IMR-90 (cell line): ENCODE measurements at regions not wholly inside any gene's neighbourhood (a gene's known extent, or its start where the extent isn't known, plus 50 kb on each side); places are given as distances from the start of the nearest gene placed in this dataset.

ENCODE experiments used
- ATAC-seq: fragments of 200-7000 bp; cut with Tn5 transposase; 2 replicates; pipeline ENCODE4 v1.9.1; 2020; ENCODE audit warnings: low read depth, mild to moderate bottlenecking, moderate library complexity
- BruUV-seq: library from RNA; stranded (reverse); fragments of 400-500 nt; replicated peaks from 2 replicates; lab custom pipeline; 2021; lab: Mats Ljungman, UMichigan
- CTCF ChIA-PET: fragments of 300-600 bp; formaldehyde crosslinking; extraction: SDS; loops from one replicate; lab custom pipeline; 2021; ENCODE audit warnings: antibody characterized with exemption; lab: Yijun Ruan, JAX
- POLR2A ChIA-PET: fragments of 300-600 bp; sonication (Branson Sonifier 250); formaldehyde crosslinking; loops from one replicate; lab custom pipeline; 2022; ENCODE audit warnings: antibody characterized with exemption; ENCODE audit not compliant: unreplicated experiment; lab: Charles Lee
- DNase-seq: peaks from one replicate; pipeline ENCODE4 v3.0.0; 2013
- H2AFZ ChIP-seq: replicated peaks from 2 replicates; pipeline ENCODE3; 2013; ENCODE audit warnings: low read length, mild to moderate bottlenecking; ENCODE audit not compliant: poor library complexity
- H2AK5ac ChIP-seq: 2 replicates; pipeline ENCODE4 v1.6.1; 2013; ENCODE audit warnings: low read depth, low read length, inconsistent platforms
- H2AK9ac ChIP-seq: replicated peaks from 2 replicates; pipeline ENCODE3; 2013; ENCODE audit warnings: mild to moderate bottlenecking, low read depth, low read length, moderate library complexity; ENCODE audit not compliant: poor library complexity
- H2BK120ac ChIP-seq: 2 replicates; pipeline ENCODE4 v1.6.1; 2013; ENCODE audit warnings: low read depth, low read length, inconsistent platforms
- H2BK15ac ChIP-seq: 3 replicates; pipeline ENCODE4 v1.6.1; 2013; ENCODE audit warnings: low read depth, low read length, inconsistent platforms
- H2BK20ac ChIP-seq: 2 replicates; pipeline ENCODE4 v1.6.1; 2013; ENCODE audit warnings: low read depth, mild to moderate bottlenecking, inconsistent platforms, low read length, moderate library complexity
- H2BK5ac ChIP-seq: 2 replicates; pipeline ENCODE4 v1.6.1; 2013; ENCODE audit warnings: mild to moderate bottlenecking, low read depth, low read length, inconsistent platforms; ENCODE audit not compliant: poor library complexity, severe bottlenecking
- H3K14ac ChIP-seq: replicated peaks from 2 replicates; pipeline ENCODE4 v1.6.1; 2013; ENCODE audit warnings: low read depth, low read length, inconsistent platforms
- H3K18ac ChIP-seq: 2 replicates; pipeline ENCODE4 v1.6.1; 2013; ENCODE audit warnings: low read depth, low read length, control low read depth
- H3K23ac ChIP-seq: 2 replicates; pipeline ENCODE4 v1.6.1; 2013; ENCODE audit warnings: low read depth, low read length, inconsistent platforms
- H3K27ac ChIP-seq: 2 replicates; pipeline ENCODE4 v1.5.1; 2013; ENCODE audit warnings: mild to moderate bottlenecking, control low read depth, low read length; ENCODE audit not compliant: insufficient read depth
- H3K27me3 ChIP-seq: 2 replicates; pipeline ENCODE4 v1.6.1; 2013; ENCODE audit warnings: low read length; ENCODE audit not compliant: control insufficient read depth, insufficient read depth
- H3K36me3 ChIP-seq: 2 replicates; pipeline ENCODE4 v1.6.1; 2013; ENCODE audit warnings: low read length, mixed read lengths; ENCODE audit not compliant: control insufficient read depth, insufficient read depth
- H3K4ac ChIP-seq: 2 replicates; pipeline ENCODE4 v1.6.1; 2013; ENCODE audit warnings: low read depth, low read length, inconsistent platforms
- H3K4me1 ChIP-seq: 2 replicates; pipeline ENCODE4 v1.6.1; 2013; ENCODE audit warnings: low read length, mixed read lengths; ENCODE audit not compliant: control insufficient read depth, insufficient read depth
- H3K4me2 ChIP-seq: 2 replicates; pipeline ENCODE4 v1.6.1; 2013; ENCODE audit warnings: low read depth, mild to moderate bottlenecking, control low read depth, low read length, moderate library complexity
- H3K4me3 ChIP-seq: 2 replicates; pipeline ENCODE4 v1.5.1; 2013; ENCODE audit warnings: low read depth, mild to moderate bottlenecking, control low read depth, low read length, moderate library complexity; ENCODE audit not compliant: insufficient read depth
- H3K56ac ChIP-seq: 2 replicates; pipeline ENCODE4 v1.6.1; 2013; ENCODE audit warnings: low read length, inconsistent platforms; ENCODE audit not compliant: insufficient read depth; ENCODE audit errors: extremely low read depth
- H3K79me1 ChIP-seq, 2 experiments: 2 replicates each; pipeline ENCODE4 v1.6.1; 2013; ENCODE audit warnings: low read length in 2 of 2, inconsistent platforms in 1 of 2, low read depth in 1 of 2
- H3K9ac ChIP-seq: 2 replicates; pipeline ENCODE4 v1.6.1; 2013; ENCODE audit warnings: low read depth, low read length, control low read depth
- H3K9me1 ChIP-seq: 2 replicates; pipeline ENCODE4 v1.6.1; 2013; ENCODE audit warnings: low read length, inconsistent platforms; ENCODE audit not compliant: insufficient read depth
- H3K9me3 ChIP-seq: 2 replicates; pipeline ENCODE4 v1.6.1; 2013; ENCODE audit warnings: low read length; ENCODE audit not compliant: control insufficient read depth, insufficient read depth
- H4K20me1 ChIP-seq: 2 replicates; pipeline ENCODE4 v1.6.1; 2013; ENCODE audit warnings: low read length, inconsistent platforms; ENCODE audit not compliant: insufficient read depth
- H4K5ac ChIP-seq: 2 replicates; pipeline ENCODE4 v1.6.1; 2013; ENCODE audit warnings: mild to moderate bottlenecking, low read depth, low read length, control low read depth
- H4K8ac ChIP-seq, 2 experiments: 2 replicates each; pipeline ENCODE4 v1.6.1; 2013; ENCODE audit warnings: low read depth in 2 of 2, low read length in 2 of 2, control low read depth in 1 of 2, inconsistent platforms in 1 of 2
- H4K91ac ChIP-seq: 2 replicates; pipeline ENCODE4 v1.6.1; 2013; ENCODE audit warnings: low read depth, low read length, inconsistent platforms; ENCODE audit not compliant: insufficient read depth
- CEBPB ChIP-seq: IDR thresholded peaks from 2 replicates; pipeline ENCODE4 v1.6.1; 2012; ENCODE audit warnings: low read depth, low read length, improper control_type of control experiment
- CHD1 ChIP-seq: IDR thresholded peaks from 2 replicates; pipeline ENCODE4 v1.6.1; 2012; ENCODE audit warnings: low read depth, low read length, improper control_type of control experiment
- FOS ChIP-seq: fragments of 150-350 bp; IDR thresholded peaks from 2 replicates; pipeline ENCODE4 v1.6.1; 2016; ENCODE audit warnings: low read depth, low read length
- MAZ ChIP-seq: IDR thresholded peaks from 2 replicates; pipeline ENCODE4 v1.6.1; 2012; ENCODE audit warnings: low read depth, mild to moderate bottlenecking, low read length, improper control_type of control experiment, moderate library complexity, borderline replicate concordance
- MXI1 ChIP-seq: IDR thresholded peaks from 2 replicates; pipeline ENCODE4 v1.6.1; 2012; ENCODE audit warnings: low read depth, mild to moderate bottlenecking, low read length, moderate library complexity, borderline replicate concordance
- RCOR1 ChIP-seq: IDR thresholded peaks from 2 replicates; pipeline ENCODE4 v1.6.1; 2012; ENCODE audit warnings: mild to moderate bottlenecking, low read length, improper control_type of control experiment; ENCODE audit not compliant: insufficient replicate concordance
- SMC3 ChIP-seq: fragments of 150-350 bp; IDR thresholded peaks from 2 replicates; pipeline ENCODE4 v1.6.1; 2016; ENCODE audit warnings: low read depth, mild to moderate bottlenecking, antibody characterized with exemption, low read length, moderate library complexity
- WGBS, 2 experiments: methylation state at CpG; one replicate each; pipeline versions ENCODE4 v1.1.5 to v1.1.7; 2013; ENCODE audit warnings: missing lambda C conversion rate in 2 of 2; ENCODE audit not compliant: insufficient read length in 1 of 2; ENCODE audit errors: extremely low coverage in 2 of 2; 5-methylcytosine and 5-hydroxymethylcytosine counted together
- dilution Hi-C: fragments of 300-500 bp; cut with HindIII; formaldehyde crosslinking; loops from one replicate; pipeline ENCODE4 v1.14.3; 2018; ENCODE audit warnings: low sequenced_read_pairs; ENCODE audit not compliant: unreplicated experiment
- in situ Hi-C: fragments of 300-500 bp; cut with MboI; formaldehyde crosslinking; loops from 3 replicates; pipeline ENCODE4 v1.14.3; 2019; ENCODE audit warnings: low sequenced_read_pairs, inconsistent platforms, mixed read lengths
- intact Hi-C: fragments of 100-400 bp; cut with micrococcal nuclease; formaldehyde crosslinking; loops from 2 replicates; pipeline ENCODE4 v1.10.0; 2022
- TF ChIP-seq, protein P1 (sequence below): fragments of 150-350 bp; IDR thresholded peaks from 2 replicates; pipeline ENCODE4 v1.6.1; 2016; ENCODE audit warnings: low read depth, mild to moderate bottlenecking, low read length, moderate library complexity, borderline replicate concordance

DNA sequence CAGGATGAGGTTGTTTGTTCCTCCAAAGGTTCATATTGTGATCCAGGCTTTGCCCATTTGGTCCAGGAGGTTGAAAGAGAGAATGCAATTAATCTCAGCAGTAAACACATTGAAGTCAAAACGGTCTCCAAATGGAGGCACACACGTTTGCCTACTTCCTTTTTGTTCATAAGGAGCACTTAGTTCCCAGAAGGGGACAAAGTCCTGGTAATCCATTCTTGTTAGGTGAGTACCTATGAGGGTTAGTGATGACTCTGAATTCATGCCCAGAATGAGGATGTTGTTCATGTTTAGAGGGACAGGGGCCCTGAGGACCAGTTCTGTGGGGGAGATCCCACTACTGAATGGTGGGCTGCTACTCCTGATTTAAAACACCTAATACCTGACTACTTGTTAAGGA, 177.7 kb downstream of the ALDH1A2 start:
- WGBS, 2 experiments = no CpG with 5 or more reads among the region's 2 CpGs
- no peaks in the 10 kb centered on the region for H3K9me3 ChIP-seq
- H3K9ac ChIP-seq = no peak overlapping the region
- no peak overlapping the region for H2BK20ac ChIP-seq
- no peak overlapping the region for H2AK5ac ChIP-seq
- ATAC-seq = no peak
- POLR2A ChIA-PET = no interaction called here
- intact Hi-C loops (no loop called here), in situ Hi-C loops (no loop called here), dilution Hi-C loops (no loop called here)
- H3K79me1 ChIP-seq = no peaks in the 10 kb centered on the region
- H4K20me1 ChIP-seq = no peaks in the 10 kb centered on the region
- TF ChIP-seq RCOR1 (no peak), CEBPB (no peak), CHD1 (no peak), SMC3 (no peak), FOS (no peak), MXI1 (no peak), MAZ (no peak)
- TF ChIP-seq, protein P1, sequence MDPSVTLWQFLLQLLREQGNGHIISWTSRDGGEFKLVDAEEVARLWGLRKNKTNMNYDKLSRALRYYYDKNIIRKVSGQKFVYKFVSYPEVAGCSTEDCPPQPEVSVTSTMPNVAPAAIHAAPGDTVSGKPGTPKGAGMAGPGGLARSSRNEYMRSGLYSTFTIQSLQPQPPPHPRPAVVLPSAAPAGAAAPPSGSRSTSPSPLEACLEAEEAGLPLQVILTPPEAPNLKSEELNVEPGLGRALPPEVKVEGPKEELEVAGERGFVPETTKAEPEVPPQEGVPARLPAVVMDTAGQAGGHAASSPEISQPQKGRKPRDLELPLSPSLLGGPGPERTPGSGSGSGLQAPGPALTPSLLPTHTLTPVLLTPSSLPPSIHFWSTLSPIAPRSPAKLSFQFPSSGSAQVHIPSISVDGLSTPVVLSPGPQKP = no peak
- no TSS peak for BruUV-seq
- H3K27me3 ChIP-seq = no peaks in the 10 kb centered on the region
- no peak overlapping the region for H3K14ac ChIP-seq
- no peak overlapping the region for H4K8ac ChIP-seq
- H3K4me2 ChIP-seq = no peak overlapping the region
- no peak overlapping the region for H3K18ac ChIP-seq
- no peak overlapping the region for H3K4ac ChIP-seq
- no peak overlapping the region for H3K23ac ChIP-seq
- no peak overlapping the region for H2BK5ac ChIP-seq
- no peak overlapping the region for H2BK120ac ChIP-seq
- CTCF ChIA-PET = no interaction called here
- H2AFZ ChIP-seq = no peak overlapping the region
- no peaks in the 10 kb centered on the region for H3K4me1 ChIP-seq
- no peaks in the 10 kb centered on the region for H3K9me1 ChIP-seq
- no peaks in the 10 kb centered on the region for H3K36me3 ChIP-seq
- no peak overlapping the region for H4K5ac ChIP-seq
- no peak overlapping the region for H4K91ac ChIP-seq
- H3K27ac ChIP-seq = no peak overlapping the region
- H2AK9ac ChIP-seq = no peak overlapping the region
- no peak overlapping the region for H2BK15ac ChIP-seq
- no peak overlapping the region for H3K56ac ChIP-seq
- DNase-seq = no peak
- H3K4me3 ChIP-seq = no peak overlapping the region
